CD14-positive monocyte (primary cell): ENCODE measurements at regions not wholly inside any gene's neighbourhood (a gene's known extent, or its start where the extent isn't known, plus 50 kb on each side); places are given as distances from the start of the nearest gene placed in this dataset.

Experiments
- DNase-seq, 3 donors: peaks; one replicate each; pipeline ENCODE4 v3.0.0-alpha.2; 2011 to 2022
- H2AFZ ChIP-seq: 2 replicates; pipeline ENCODE4 v1.6.0; 2012; ENCODE audit warnings: mild to moderate bottlenecking, low read depth, low read length, inconsistent platforms; ENCODE audit not compliant: insufficient read depth, poor library complexity, severe bottlenecking
- H3K27ac ChIP-seq, 2 donors: 1 replicate in 1 of 2; 2 replicates in 1 of 2; pipeline ENCODE4 v1.5.1; 2012 to 2013; ENCODE audit warnings: low read length in 2 of 2, control low read depth in 1 of 2, inconsistent platforms in 1 of 2, low read depth in 1 of 2, mild to moderate bottlenecking in 1 of 2
- H3K27me3 ChIP-seq, 2 donors: one replicate each; pipeline versions ENCODE4 v1.6.0 to v1.6.1; 2011 to 2013; ENCODE audit warnings: low read length in 2 of 2; ENCODE audit not compliant: control insufficient read depth in 2 of 2, insufficient read depth in 2 of 2
- H3K36me3 ChIP-seq, 2 donors: replicated peaks in 1 of 2; 1 replicate in 1 of 2; 2 replicates in 1 of 2; pipeline versions ENCODE4 v1.5.1 to v1.6.1; 2012 to 2013; ENCODE audit warnings: low read length in 2 of 2, control low read depth in 1 of 2, inconsistent platforms in 1 of 2, mild to moderate bottlenecking in 1 of 2; ENCODE audit not compliant: insufficient read depth in 2 of 2, control insufficient read depth in 1 of 2
- H3K4me1 ChIP-seq, 2 donors: 1 replicate in 1 of 2; 2 replicates in 1 of 2; pipeline versions ENCODE4 v1.5.1 to v1.6.1; 2012 to 2013; ENCODE audit warnings: low read length in 2 of 2, control low read depth in 1 of 2, inconsistent platforms in 1 of 2, mild to moderate bottlenecking in 1 of 2, moderate library complexity in 1 of 2; ENCODE audit not compliant: insufficient read depth in 2 of 2, control insufficient read depth in 1 of 2
- H3K4me2 ChIP-seq: replicated peaks from 2 replicates; pipeline ENCODE3; 2012; ENCODE audit warnings: low read length, moderate library complexity, mild to moderate bottlenecking; ENCODE audit not compliant: poor library complexity, severe bottlenecking; ENCODE audit errors: extremely low read depth
- H3K4me3 ChIP-seq, 3 experiments: fragments of 200-600 bp in 1 of 3; sonication (generic) in 1 of 3; replicated peaks in 1 of 3; 1 replicate in 2 of 3; 2 replicates in 1 of 3; pipeline ENCODE4 v1.5.1; 2011 to 2013; ENCODE audit warnings: low read length in 3 of 3, mild to moderate bottlenecking in 3 of 3, control low read depth in 2 of 3, low read depth in 2 of 3, inconsistent platforms in 1 of 3, moderate library complexity in 1 of 3
- H3K79me2 ChIP-seq: 2 replicates; pipeline ENCODE4 v1.6.0; 2012; ENCODE audit warnings: mild to moderate bottlenecking, control low read depth, inconsistent platforms, low read length, moderate library complexity; ENCODE audit not compliant: insufficient read depth
- H3K9ac ChIP-seq: 2 replicates; pipeline ENCODE4 v1.6.0; 2017; ENCODE audit warnings: low read length, mild to moderate bottlenecking; ENCODE audit not compliant: insufficient read depth, poor library complexity, severe bottlenecking
- H3K9me3 ChIP-seq, 2 donors: replicated peaks in 1 of 2; 1 replicate in 1 of 2; 2 replicates in 1 of 2; pipeline versions ENCODE4 v1.5.1 to v1.6.1; 2012 to 2013; ENCODE audit warnings: low read length in 2 of 2, control low read depth in 1 of 2; ENCODE audit not compliant: control insufficient read depth in 1 of 2, insufficient read depth in 1 of 2
- H4K20me1 ChIP-seq: 2 replicates; pipeline ENCODE4 v1.6.0; 2012; ENCODE audit warnings: mild to moderate bottlenecking, low read length, control low read depth, moderate library complexity; ENCODE audit not compliant: insufficient read depth
- H3K27ac Mint-ChIP-seq, 7 donors: one replicate each; pipeline ENCODE4 v1.8.0; 2020; ENCODE audit warnings: mild to moderate bottlenecking in 7 of 7, mixed read lengths in 7 of 7, moderate library complexity in 6 of 7, inconsistent platforms in 2 of 7
- H3K27me3 Mint-ChIP-seq, 3 donors: one replicate each; pipeline ENCODE4 v1.8.0; 2021 to 2022; ENCODE audit warnings: low read depth in 3 of 3, mild to moderate bottlenecking in 3 of 3, mixed read lengths in 3 of 3, moderate library complexity in 3 of 3, inconsistent platforms in 1 of 3
- H3K36me3 Mint-ChIP-seq, 2 donors: one replicate each; pipeline ENCODE4 v1.8.0; 2020; ENCODE audit warnings: mixed read lengths in 2 of 2, inconsistent platforms in 1 of 2, mild to moderate bottlenecking in 1 of 2
- H3K4me1 Mint-ChIP-seq: one replicate; pipeline ENCODE4 v1.8.0; 2020; ENCODE audit warnings: mild to moderate bottlenecking, mixed read lengths
- H3K4me3 Mint-ChIP-seq, 2 donors: one replicate each; pipeline ENCODE4 v1.8.0; 2020; ENCODE audit warnings: mild to moderate bottlenecking in 2 of 2, mixed read lengths in 2 of 2, moderate library complexity in 1 of 2
- H3K9me3 Mint-ChIP-seq, 7 donors: one replicate each; pipeline ENCODE4 v1.8.0; 2020 to 2022; ENCODE audit warnings: mixed read lengths in 7 of 7, mild to moderate bottlenecking in 6 of 7, moderate library complexity in 6 of 7, inconsistent platforms in 2 of 7
- CTCF ChIP-seq: fragments of 200-600 bp; IDR thresholded peaks from one replicate; pipeline ENCODE4 v1.8.0; 2022; ENCODE audit warnings: antibody characterized with exemption, mild to moderate bottlenecking
- WGBS: methylation state at CpG from one replicate; pipeline ENCODE4 v1.1.5; 2013; ENCODE audit warnings: missing lambda C conversion rate; ENCODE audit not compliant: insufficient coverage; 5-methylcytosine and 5-hydroxymethylcytosine counted together
- intact Hi-C, 2 donors: fragments of 100-400 bp; cut with micrococcal nuclease; formaldehyde crosslinking; loops; one replicate each; pipeline versions ENCODE4 v1.15.0 to v1.15.1; 2023

- H3K9me3 Mint-ChIP-seq, result peaks cover 0 to 5% (median 3%) of the 10 kb centered on the region in 7 donors
- no peak for DNase-seq
- no peak for TF ChIP-seq CTCF
- no peaks in the 10 kb centered on the region for H3K4me1 Mint-ChIP-seq
- Histone ChIP-seq H3K27ac (no peak overlapping the region), H2AFZ (no peak overlapping the region), H3K79me2 (no peaks in the 10 kb centered on the region), H3K36me3 (no peaks in the 10 kb centered on the region), H3K4me2 (no peak overlapping the region), H3K9me3 (no peaks in the 10 kb centered on the region), H3K27me3 (no peaks in the 10 kb centered on the region), H3K4me1 (no peaks in the 10 kb centered on the region), H4K20me1 (no peaks in the 10 kb centered on the region), H3K9ac (no peak overlapping the region), H3K4me3 (no peak overlapping the region)
- intact Hi-C loops, result no loop called here
- H3K27ac Mint-ChIP-seq, result no peak overlapping the region
- WGBS, result 96% methylated on average over 4 of the region's 7 CpGs
- peaks cover 0 to 1% (median 0%) of the 10 kb centered on the region in 3 donors for H3K27me3 Mint-ChIP-seq
- H3K4me3 Mint-ChIP-seq, result no peak overlapping the region
- no peaks in the 10 kb centered on the region for H3K36me3 Mint-ChIP-seq
Measured at GRCh38 chr6:155695495-155695894, 239.9 kb upstream of the NOX3 start.

- Histone ChIP-seq H4K20me1 (no peaks in the 10 kb centered on the region), H3K36me3 (no peaks in the 10 kb centered on the region), H3K79me2 (no peaks in the 10 kb centered on the region), H3K4me3 (no peak overlapping the region), H3K27me3 (no peaks in the 10 kb centered on the region), H3K27ac (no peak overlapping the region), H3K9ac (no peak overlapping the region), H3K9me3 (no peaks in the 10 kb centered on the region), H3K4me2 (no peak overlapping the region), H3K4me1 (no peaks in the 10 kb centered on the region), H2AFZ (no peak overlapping the region)
- Mint-ChIP-seq H3K27ac (no peak overlapping the region), H3K4me3 (no peak overlapping the region), H3K36me3 (no peaks in the 10 kb centered on the region), H3K4me1 (no peaks in the 10 kb centered on the region), H3K27me3 (peaks cover 0 to 1% (median 0%) of the 10 kb centered on the region in 3 donors), H3K9me3 (peaks cover 0 to 5% (median 3%) of the 10 kb centered on the region in 7 donors)
- 100% methylated on average over 1 of the region's 3 CpGs for WGBS
- intact Hi-C loops, result no loop called here
- no peak for TF ChIP-seq CTCF
- no peak for DNase-seq
Measured at GRCh38 chr6:155694419-155694790, 238.8 kb upstream of the NOX3 start.
